ENCODE measurements at regions not wholly inside any gene's neighbourhood (a gene's known extent, or its start where the extent isn't known, plus 50 kb on each side); places are given as distances from the start of the nearest gene placed in this dataset.
"Not testable (repeated sequence)": the region's sequence is repeated elsewhere in the genome, so short reads cannot be mapped to it uniquely, and the experiment has no call there.

- DNase-seq (ENCODE audit: low spot score), result no peak
- H3K4me1 ChIP-seq (ENCODE audit: control insufficient read depth in 2 of 2, insufficient read depth in 1 of 2, low read depth in 1 of 2, low read length in 2 of 2), result no peaks in the 10 kb centered on the region
- no peaks in the 10 kb centered on the region for H3K36me3 ChIP-seq (replicated peaks in 1 of 2; ENCODE audit: control insufficient read depth in 2 of 2, insufficient read depth in 2 of 2, low read length in 2 of 2)
- no peak overlapping the region for H3K4me3 ChIP-seq (ENCODE audit: low read length in 2 of 2)
- no peak overlapping the region for H3K23ac ChIP-seq (ENCODE audit: low read depth, low read length, poor library complexity)
- H3K9me3 ChIP-seq (replicated peaks in 1 of 2; ENCODE audit: control insufficient read depth in 2 of 2, insufficient read depth in 1 of 2, low read depth in 1 of 2, low read length in 2 of 2), result no peaks in the 10 kb centered on the region
- H4K91ac ChIP-seq (ENCODE audit: low read depth, low read length, poor library complexity), result no peak overlapping the region
- H3K4me2 ChIP-seq (ENCODE audit: insufficient read depth, low read length, poor library complexity, severe bottlenecking), result no peak overlapping the region
- no peak overlapping the region for H3K14ac ChIP-seq (ENCODE audit: low read length)
- no peak overlapping the region for H2BK15ac ChIP-seq (ENCODE audit: low read length)
- no peak overlapping the region for H2BK5ac ChIP-seq (ENCODE audit: low read length)
- no peak overlapping the region for H3K4ac ChIP-seq (ENCODE audit: low read length)
- H2BK12ac ChIP-seq (ENCODE audit: low read length), result no peak overlapping the region
- H2AK5ac ChIP-seq (ENCODE audit: low read depth, low read length), result no peak overlapping the region
- H4K8ac ChIP-seq (ENCODE audit: low read depth, low read length), result no peak overlapping the region
- no peak overlapping the region for H3K9ac ChIP-seq (ENCODE audit: low read depth, low read length, poor library complexity)
- no peaks in the 10 kb centered on the region for H3K79me1 ChIP-seq (ENCODE audit: low read depth, low read length)
- no peak overlapping the region for H3K18ac ChIP-seq (ENCODE audit: low read length)
- no peak overlapping the region for H2BK120ac ChIP-seq (ENCODE audit: low read depth, low read length)
- H3K27me3 ChIP-seq (ENCODE audit: control insufficient read depth in 3 of 3, insufficient read depth in 3 of 3, low read depth in 1 of 3, low read length in 3 of 3), result no peaks in the 10 kb centered on the region
- no peak overlapping the region for H2AFZ ChIP-seq (ENCODE audit: low read length)
- H3K27ac ChIP-seq (replicated peaks; ENCODE audit: low read length), result no peak overlapping the region
Observed at GRCh38 chr6:130725551-130725950, 101.7 kb upstream of the SMLR1 start.

- H3K9me3 ChIP-seq (replicated peaks in 1 of 2; ENCODE audit: control insufficient read depth in 2 of 2, insufficient read depth in 1 of 2, low read depth in 1 of 2, low read length in 2 of 2); H2AFZ ChIP-seq (ENCODE audit: low read length); H2BK120ac ChIP-seq (ENCODE audit: low read depth, low read length); H3K18ac ChIP-seq (ENCODE audit: low read length); H3K4ac ChIP-seq (ENCODE audit: low read length); H2BK12ac ChIP-seq (ENCODE audit: low read length); H4K8ac ChIP-seq (ENCODE audit: low read depth, low read length); H3K27ac ChIP-seq (replicated peaks; ENCODE audit: low read length); H4K91ac ChIP-seq (ENCODE audit: low read depth, low read length, poor library complexity); H3K27me3 ChIP-seq (ENCODE audit: control insufficient read depth in 3 of 3, insufficient read depth in 3 of 3, low read depth in 1 of 3, low read length in 3 of 3); H2AK5ac ChIP-seq (ENCODE audit: low read depth, low read length); DNase-seq (ENCODE audit: low spot score); H2BK15ac ChIP-seq (ENCODE audit: low read length); H3K23ac ChIP-seq (ENCODE audit: low read depth, low read length, poor library complexity); H3K4me3 ChIP-seq (ENCODE audit: low read length in 2 of 2); H3K4me2 ChIP-seq (ENCODE audit: insufficient read depth, low read length, poor library complexity, severe bottlenecking); H3K36me3 ChIP-seq (replicated peaks in 1 of 2; ENCODE audit: control insufficient read depth in 2 of 2, insufficient read depth in 2 of 2, low read length in 2 of 2); H3K4me1 ChIP-seq (ENCODE audit: control insufficient read depth in 2 of 2, insufficient read depth in 1 of 2, low read depth in 1 of 2, low read length in 2 of 2); H2BK5ac ChIP-seq (ENCODE audit: low read length); H3K9ac ChIP-seq (ENCODE audit: low read depth, low read length, poor library complexity); H3K14ac ChIP-seq (ENCODE audit: low read length); H3K79me1 ChIP-seq (ENCODE audit: low read depth, low read length): not testable (repeated sequence)
- no CpG with 5 or more reads among the region's 2 CpGs for WGBS, 2 donors (ENCODE audit: extremely low coverage in 2 of 2, insufficient read length in 2 of 2, insufficient replicate concordance in 1 of 2)
Observed at GRCh38 chr6:130728064-130728463, 99.1 kb upstream of the SMLR1 start.

GRCh38 chr6:130730600-130730999 is 96.6 kb upstream of the SMLR1 start:
- H2BK120ac ChIP-seq (ENCODE audit: low read depth, low read length), result no peak overlapping the region
- no peak overlapping the region for H3K18ac ChIP-seq (ENCODE audit: low read length)

GRCh38 chr6:130734161-130734560 is 93.0 kb upstream of the SMLR1 start:
- H3K79me1 ChIP-seq (ENCODE audit: low read depth, low read length), result no peaks in the 10 kb centered on the region
- H3K36me3 ChIP-seq (replicated peaks in 1 of 2; ENCODE audit: control insufficient read depth in 2 of 2, insufficient read depth in 2 of 2, low read length in 2 of 2), result no peaks in the 10 kb centered on the region
- H3K14ac ChIP-seq (ENCODE audit: low read length), result no peak overlapping the region
- no peak overlapping the region for H4K91ac ChIP-seq (ENCODE audit: low read depth, low read length, poor library complexity)
- no peak overlapping the region for H3K4ac ChIP-seq (ENCODE audit: low read length)
- no CpG with 5 or more reads among the region's 3 CpGs for WGBS, 2 donors (ENCODE audit: extremely low coverage in 2 of 2, insufficient read length in 2 of 2, insufficient replicate concordance in 1 of 2)
- H3K4me2 ChIP-seq (ENCODE audit: insufficient read depth, low read length, poor library complexity, severe bottlenecking), result no peak overlapping the region
- H2BK120ac ChIP-seq (ENCODE audit: low read depth, low read length), result no peak overlapping the region
- H2BK15ac ChIP-seq (ENCODE audit: low read length), result no peak overlapping the region
- H3K4me3 ChIP-seq (ENCODE audit: low read length in 2 of 2), result no peak overlapping the region
- no peak overlapping the region for H2BK5ac ChIP-seq (ENCODE audit: low read length)
- H3K9ac ChIP-seq (ENCODE audit: low read depth, low read length, poor library complexity), result no peak overlapping the region
- H3K4me1 ChIP-seq (ENCODE audit: control insufficient read depth in 2 of 2, insufficient read depth in 1 of 2, low read depth in 1 of 2, low read length in 2 of 2), result no peaks in the 10 kb centered on the region
- no peak overlapping the region for H3K18ac ChIP-seq (ENCODE audit: low read length)
- no peaks in the 10 kb centered on the region for H3K9me3 ChIP-seq (replicated peaks in 1 of 2; ENCODE audit: control insufficient read depth in 2 of 2, insufficient read depth in 1 of 2, low read depth in 1 of 2, low read length in 2 of 2)
- H3K27me3 ChIP-seq (ENCODE audit: control insufficient read depth in 3 of 3, insufficient read depth in 3 of 3, low read depth in 1 of 3, low read length in 3 of 3), result no peaks in the 10 kb centered on the region
- DNase-seq (ENCODE audit: low spot score), result no peak
- H4K8ac ChIP-seq (ENCODE audit: low read depth, low read length), result no peak overlapping the region
- H3K27ac ChIP-seq (replicated peaks; ENCODE audit: low read length), result no peak overlapping the region
- H2BK12ac ChIP-seq (ENCODE audit: low read length), result no peak overlapping the region
- H2AFZ ChIP-seq (ENCODE audit: low read length), result no peak overlapping the region
- no peak overlapping the region for H2AK5ac ChIP-seq (ENCODE audit: low read depth, low read length)
- H3K23ac ChIP-seq (ENCODE audit: low read depth, low read length, poor library complexity), result no peak overlapping the region

More at GRCh38 chr6:130730600-130730999, 96.6 kb upstream of the SMLR1 start:
- DNase-seq (ENCODE audit: low spot score), result no peak
- Histone ChIP-seq H3K14ac (ENCODE audit: low read length) (no peak overlapping the region), H3K4me3 (ENCODE audit: low read length in 2 of 2) (no peak overlapping the region), H4K8ac (ENCODE audit: low read depth, low read length) (no peak overlapping the region), H3K79me1 (ENCODE audit: low read depth, low read length) (no peaks in the 10 kb centered on the region), H3K23ac (ENCODE audit: low read depth, low read length, poor library complexity) (no peak overlapping the region), H3K4me2 (ENCODE audit: insufficient read depth, low read length, poor library complexity, severe bottlenecking) (no peak overlapping the region), H3K27me3 (ENCODE audit: control insufficient read depth in 3 of 3, insufficient read depth in 3 of 3, low read depth in 1 of 3, low read length in 3 of 3) (no peaks in the 10 kb centered on the region), H3K4me1 (ENCODE audit: control insufficient read depth in 2 of 2, insufficient read depth in 1 of 2, low read depth in 1 of 2, low read length in 2 of 2) (no peaks in the 10 kb centered on the region), H3K4ac (ENCODE audit: low read length) (no peak overlapping the region), H2AK5ac (ENCODE audit: low read depth, low read length) (no peak overlapping the region), H2BK12ac (ENCODE audit: low read length) (no peak overlapping the region), H3K27ac (replicated peaks; ENCODE audit: low read length) (no peak overlapping the region), H2AFZ (ENCODE audit: low read length) (no peak overlapping the region), H2BK5ac (ENCODE audit: low read length) (no peak overlapping the region), H4K91ac (ENCODE audit: low read depth, low read length, poor library complexity) (no peak overlapping the region), H3K9me3 (replicated peaks in 1 of 2; ENCODE audit: control insufficient read depth in 2 of 2, insufficient read depth in 1 of 2, low read depth in 1 of 2, low read length in 2 of 2) (no peaks in the 10 kb centered on the region), H3K36me3 (replicated peaks in 1 of 2; ENCODE audit: control insufficient read depth in 2 of 2, insufficient read depth in 2 of 2, low read length in 2 of 2) (no peaks in the 10 kb centered on the region), H3K9ac (ENCODE audit: low read depth, low read length, poor library complexity) (no peak overlapping the region), H2BK15ac (ENCODE audit: low read length) (no peak overlapping the region)
